Peyer's patch (tissue), 4 donors: ENCODE measurements at regions not wholly inside any gene's neighbourhood (a gene's known extent, or its start where the extent isn't known, plus 50 kb on each side); places are given as distances from the start of the nearest gene placed in this dataset.

Source experiments
- DNase-seq, 3 donors: peaks; one replicate each; pipeline ENCODE4 v3.0.0-alpha.2; 2017 to 2019
- H3K27ac ChIP-seq, 4 donors: fragments of 200-600 bp; sonication (generic); one replicate each; pipeline ENCODE4 v1.5.1; 2016 to 2019
- H3K27me3 ChIP-seq, 2 donors: fragments of 200-600 bp; sonication (generic); one replicate each; pipeline ENCODE4 v1.5.1; 2019
- H3K36me3 ChIP-seq, 3 donors: fragments of 200-600 bp; sonication (generic); one replicate each; pipeline ENCODE4 v1.5.1; 2016 to 2019
- H3K4me1 ChIP-seq, 4 donors: fragments of 200-600 bp; sonication (generic); one replicate each; pipeline ENCODE4 v1.5.1; 2016 to 2019
- H3K4me3 ChIP-seq, 4 donors: fragments of 200-600 bp; sonication (generic); 1 replicate in 3 of 4; 2 replicates in 1 of 4; pipeline ENCODE4 v1.5.1; 2016 to 2019; ENCODE audit warnings: mild to moderate bottlenecking in 1 of 4
- H3K9me3 ChIP-seq, 4 donors: fragments of 200-600 bp; sonication (generic); one replicate each; pipeline ENCODE4 v1.5.1; 2016 to 2019; ENCODE audit warnings: mild to moderate bottlenecking in 1 of 4
- POLR2A ChIP-seq, 2 donors: fragments of 450-650 bp; IDR thresholded peaks; one replicate each; pipeline ENCODE4 v1.5.1; 2017; ENCODE audit warnings: antibody characterized with exemption in 2 of 2, mild to moderate bottlenecking in 2 of 2, moderate library complexity in 2 of 2
- TF ChIP-seq, protein P1 (sequence below), 6 experiments: fragments of 450-650 bp in 4 of 6; fragments of 200-600 bp in 2 of 6; sonication (generic) in 1 of 6; IDR thresholded peaks; one replicate each; pipeline ENCODE4 v1.5.1; 2017 to 2019; ENCODE audit warnings: antibody characterized with exemption in 6 of 6, mild to moderate bottlenecking in 3 of 6, moderate library complexity in 1 of 6

DNA sequence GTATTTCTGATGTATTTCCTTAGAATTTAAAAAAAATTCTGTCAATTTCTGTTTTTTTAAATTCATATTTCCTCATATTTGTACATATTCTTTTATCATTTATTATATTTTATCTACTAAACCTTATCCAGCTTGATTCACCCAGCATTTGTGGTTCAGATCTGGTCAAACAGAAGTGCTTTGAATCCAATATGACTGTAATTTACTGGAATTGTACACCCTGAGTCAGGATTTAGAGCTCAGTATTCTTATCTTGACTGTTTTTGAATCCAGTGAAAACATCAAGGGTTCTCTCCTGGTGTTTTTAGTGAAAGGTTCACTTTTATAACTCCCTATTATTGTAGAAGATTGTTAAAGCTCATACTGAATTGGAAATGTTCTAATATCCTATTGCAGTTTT lies 1077.0 kb upstream of the NCAM2 start:
- Histone ChIP-seq H3K27me3 (no peaks in the 10 kb centered on the region), H3K9me3 (no peaks in the 10 kb centered on the region), H3K4me3 (no peak overlapping the region), H3K27ac (no peak overlapping the region), H3K36me3 (no peaks in the 10 kb centered on the region), H3K4me1 (no peaks in the 10 kb centered on the region)
- no peak for DNase-seq
- TF ChIP-seq POLR2A (IDR thresholded peaks at IDR 0.05): no peak
- TF ChIP-seq, protein P1, sequence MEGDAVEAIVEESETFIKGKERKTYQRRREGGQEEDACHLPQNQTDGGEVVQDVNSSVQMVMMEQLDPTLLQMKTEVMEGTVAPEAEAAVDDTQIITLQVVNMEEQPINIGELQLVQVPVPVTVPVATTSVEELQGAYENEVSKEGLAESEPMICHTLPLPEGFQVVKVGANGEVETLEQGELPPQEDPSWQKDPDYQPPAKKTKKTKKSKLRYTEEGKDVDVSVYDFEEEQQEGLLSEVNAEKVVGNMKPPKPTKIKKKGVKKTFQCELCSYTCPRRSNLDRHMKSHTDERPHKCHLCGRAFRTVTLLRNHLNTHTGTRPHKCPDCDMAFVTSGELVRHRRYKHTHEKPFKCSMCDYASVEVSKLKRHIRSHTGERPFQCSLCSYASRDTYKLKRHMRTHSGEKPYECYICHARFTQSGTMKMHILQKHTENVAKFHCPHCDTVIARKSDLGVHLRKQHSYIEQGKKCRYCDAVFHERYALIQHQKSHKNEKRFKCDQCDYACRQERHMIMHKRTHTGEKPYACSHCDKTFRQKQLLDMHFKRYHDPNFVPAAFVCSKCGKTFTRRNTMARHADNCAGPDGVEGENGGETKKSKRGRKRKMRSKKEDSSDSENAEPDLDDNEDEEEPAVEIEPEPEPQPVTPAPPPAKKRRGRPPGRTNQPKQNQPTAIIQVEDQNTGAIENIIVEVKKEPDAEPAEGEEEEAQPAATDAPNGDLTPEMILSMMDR (IDR thresholded peaks at IDR 0.05): no peak

DNA sequence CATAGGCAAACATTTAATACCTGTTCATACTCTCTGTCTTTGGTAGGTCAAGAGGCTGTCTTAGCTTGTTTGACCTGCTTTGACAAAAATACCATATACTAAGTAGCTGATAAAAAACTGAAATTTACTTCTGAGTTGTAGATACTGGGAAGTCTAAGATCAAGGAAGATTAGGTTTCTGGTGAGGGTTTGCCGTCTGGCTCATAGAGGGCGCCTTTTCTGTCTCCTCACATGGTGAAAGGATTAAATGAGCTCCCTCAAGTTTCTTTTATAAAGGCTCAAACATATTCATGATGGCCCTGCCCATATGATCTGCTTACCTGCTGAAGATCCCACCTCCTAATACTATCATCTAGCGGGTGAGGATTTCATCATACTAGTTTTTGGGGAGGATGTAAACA lies 1076.1 kb upstream of the NCAM2 start:
- Histone ChIP-seq H3K36me3 (no peaks in the 10 kb centered on the region), H3K27ac (no peak overlapping the region), H3K4me3 (no peak overlapping the region), H3K9me3 (no peaks in the 10 kb centered on the region), H3K27me3 (no peaks in the 10 kb centered on the region), H3K4me1 (no peaks in the 10 kb centered on the region)
- no peak for TF ChIP-seq POLR2A (IDR thresholded peaks at IDR 0.05)
- TF ChIP-seq, protein P1 (IDR thresholded peaks at IDR 0.05): no peak
- no peak for DNase-seq

DNA sequence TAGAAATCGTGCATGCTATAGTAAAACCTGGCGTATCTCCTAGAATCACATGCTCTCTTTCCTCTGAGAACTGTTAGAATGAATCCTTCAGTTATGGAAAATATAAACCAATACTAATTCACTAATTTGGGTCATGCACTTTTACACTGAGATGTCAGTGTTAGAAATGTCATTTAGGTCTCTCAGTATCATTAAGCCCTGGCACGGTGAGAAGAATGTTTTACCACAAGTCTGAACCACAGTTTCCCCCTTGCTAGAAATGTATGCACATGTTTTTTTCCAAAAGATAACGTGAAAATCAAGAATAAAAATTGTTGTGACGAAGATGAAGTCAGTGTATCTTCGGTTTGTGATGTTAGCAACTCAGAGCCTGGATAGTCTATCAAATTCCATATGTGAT lies 1062.7 kb upstream of the NCAM2 start:
- peaks cover 0 to 6% (median 0%) of the 10 kb centered on the region in 4 donors for H3K9me3 ChIP-seq
- TF ChIP-seq, protein P1 (IDR thresholded peaks at IDR 0.05): no peak
- TF ChIP-seq POLR2A (IDR thresholded peaks at IDR 0.05): no peak
- H3K4me1 ChIP-seq: no peaks in the 10 kb centered on the region
- no peak overlapping the region for H3K4me3 ChIP-seq
- H3K27ac ChIP-seq: no peak overlapping the region
- no peaks in the 10 kb centered on the region for H3K27me3 ChIP-seq
- no peaks in the 10 kb centered on the region for H3K36me3 ChIP-seq
- DNase-seq: no peak

DNA sequence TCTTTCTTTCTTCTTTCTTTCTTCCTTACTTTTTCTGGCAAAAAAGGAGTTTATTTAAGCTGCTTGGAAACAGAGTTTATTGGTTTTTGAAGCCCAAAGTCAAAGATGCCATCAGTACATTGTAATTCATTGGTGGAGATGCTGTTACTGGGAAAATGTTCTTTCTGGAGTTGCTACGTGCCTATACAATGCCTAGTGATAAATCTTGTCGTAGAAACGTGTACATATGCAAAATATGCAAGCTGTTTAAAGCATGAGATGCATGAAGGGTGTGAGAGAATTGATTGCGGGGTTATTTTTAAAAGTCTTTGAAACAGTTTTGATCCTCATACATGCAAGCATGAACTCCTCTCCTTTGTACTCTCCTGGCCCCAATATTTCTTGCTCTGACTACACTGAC lies 1060.6 kb upstream of the NCAM2 start:
- Histone ChIP-seq H3K27me3 (no peaks in the 10 kb centered on the region), H3K4me1 (no peaks in the 10 kb centered on the region), H3K27ac (no peak overlapping the region), H3K4me3 (no peak overlapping the region), H3K9me3 (no peaks in the 10 kb centered on the region), H3K36me3 (no peaks in the 10 kb centered on the region)
- TF ChIP-seq, protein P1 (IDR thresholded peaks at IDR 0.05): no peak
- no peak for TF ChIP-seq POLR2A (IDR thresholded peaks at IDR 0.05)
- DNase-seq: no peak

DNA sequence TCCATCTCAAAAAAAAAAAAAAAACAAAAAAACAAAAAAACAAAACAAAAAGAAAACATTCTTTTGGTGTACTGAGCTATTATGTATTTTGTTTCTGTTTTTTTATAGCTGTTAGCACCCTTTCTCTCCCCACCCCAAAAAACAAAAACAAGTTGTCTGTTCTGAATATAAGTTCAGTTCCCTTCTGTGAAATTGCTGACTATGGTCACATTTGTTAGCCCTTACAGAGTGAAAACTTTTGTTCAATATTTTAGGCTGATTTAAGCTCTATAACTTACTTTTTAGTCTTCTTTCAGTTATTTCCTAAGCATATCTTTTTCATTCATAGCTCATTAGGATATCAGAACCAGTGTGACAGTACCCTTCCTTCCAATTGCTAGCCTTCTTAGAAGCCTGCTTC lies 1056.6 kb upstream of the NCAM2 start:
- H3K27ac ChIP-seq: no peak overlapping the region
- TF ChIP-seq, protein P1 (IDR thresholded peaks at IDR 0.05): no peak
- no peak for TF ChIP-seq POLR2A (IDR thresholded peaks at IDR 0.05)
- DNase-seq: no peak
- no peaks in the 10 kb centered on the region for H3K9me3 ChIP-seq
- H3K4me1 ChIP-seq: no peaks in the 10 kb centered on the region
- H3K36me3 ChIP-seq: no peaks in the 10 kb centered on the region
- H3K27me3 ChIP-seq: no peaks in the 10 kb centered on the region
- no peak overlapping the region for H3K4me3 ChIP-seq

DNA sequence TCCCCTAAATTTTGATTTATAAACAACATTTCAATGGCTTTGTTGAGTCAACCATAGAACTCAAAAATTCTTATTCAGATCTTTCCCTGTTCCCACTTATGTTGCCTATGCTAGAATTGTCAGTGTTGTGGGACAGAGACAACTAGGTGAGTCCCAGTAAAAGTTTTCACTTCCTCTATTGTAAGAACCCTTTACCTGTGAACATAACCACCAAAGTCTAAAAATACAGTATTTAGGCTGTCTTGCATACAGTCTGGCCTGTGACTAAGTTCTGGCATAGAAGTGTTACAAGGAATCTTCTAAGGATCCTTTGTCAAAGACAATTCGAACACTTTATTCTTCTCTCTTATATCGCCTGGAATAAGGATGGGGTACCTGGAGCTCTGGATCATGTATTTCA lies 1047.9 kb upstream of the NCAM2 start:
- H3K4me1 ChIP-seq: no peaks in the 10 kb centered on the region
- H3K27me3 ChIP-seq: no peaks in the 10 kb centered on the region
- H3K9me3 ChIP-seq: no peaks in the 10 kb centered on the region
- H3K27ac ChIP-seq: no peak overlapping the region
- H3K4me3 ChIP-seq: no peak overlapping the region
- H3K36me3 ChIP-seq: no peaks in the 10 kb centered on the region
- no peak for DNase-seq
- no peak for TF ChIP-seq POLR2A (IDR thresholded peaks at IDR 0.05)
- TF ChIP-seq, protein P1 (IDR thresholded peaks at IDR 0.05): no peak
